ENCODE measurements at regions not wholly inside any gene's neighbourhood (a gene's known extent, or its start where the extent isn't known, plus 50 kb on each side); places are given as distances from the start of the nearest gene placed in this dataset.
"Not testable (repeated sequence)": the region's sequence is repeated elsewhere in the genome, so short reads cannot be mapped to it uniquely, and the experiment has no call there.

DNA sequence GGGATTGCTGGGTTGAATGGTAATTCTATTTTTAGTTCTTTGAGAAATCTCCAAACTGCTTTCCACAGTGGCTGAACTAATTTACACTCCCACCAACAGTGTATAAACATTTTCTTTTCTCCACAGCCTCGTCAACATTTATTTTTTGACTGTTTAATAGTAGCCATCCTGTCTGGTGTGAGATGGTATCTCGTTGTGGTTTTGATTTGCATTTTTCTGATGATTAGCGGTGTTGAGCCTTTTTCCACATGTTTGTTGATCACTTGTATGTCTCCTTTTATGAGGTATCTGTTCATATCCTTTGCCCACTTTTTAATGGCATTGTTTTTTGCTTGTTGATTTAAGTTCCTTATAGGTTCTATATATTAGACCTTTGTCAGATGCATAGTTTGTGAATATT, 85.1 kb upstream of the SMAD3 start:
- H3K27ac Mint-ChIP-seq; H3K4me1 Mint-ChIP-seq (ENCODE audit: low read depth); H3K9me3 Mint-ChIP-seq (ENCODE audit: insufficient read depth); DNase-seq; POLR2A ChIA-PET; H3K36me3 Mint-ChIP-seq (ENCODE audit: low read depth); ATAC-seq; H3K4me3 Mint-ChIP-seq: not testable (repeated sequence)
- H3K27me3 Mint-ChIP-seq (ENCODE audit: low read depth), result peaks cover 30% of the 10 kb centered on the region
- CTCF ChIA-PET, result interaction anchor here (1.4 kb wide), 1 partner anchor 324 kb away, joined by 4 read pairs; no protein-coding TSS in a partner anchor

DNA sequence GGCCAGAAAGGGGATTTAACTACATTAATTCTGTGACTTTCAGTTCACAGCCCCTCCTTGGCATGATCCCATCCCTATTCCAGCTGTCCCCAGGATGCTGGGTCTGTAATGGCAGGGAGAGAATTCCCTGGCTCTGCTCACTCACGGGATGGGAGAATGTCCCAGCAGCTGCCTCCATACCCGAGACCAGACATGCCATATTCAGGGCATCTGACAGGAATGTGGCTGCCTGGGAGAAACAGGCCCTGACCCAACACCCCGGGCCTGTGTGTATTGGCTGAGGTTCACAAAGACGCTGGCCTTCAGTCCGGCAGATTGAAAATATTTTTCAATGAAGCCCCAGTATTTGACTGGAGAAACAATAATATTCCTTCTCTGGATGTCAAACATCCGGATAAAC, 83.6 kb upstream of the SMAD3 start:
- Mint-ChIP-seq H3K27ac (no peak overlapping the region), H3K9me3 (ENCODE audit: insufficient read depth) (no peaks in the 10 kb centered on the region), H3K4me3 (no peak overlapping the region), H3K27me3 (ENCODE audit: low read depth) (peaks cover 30% of the 10 kb centered on the region), H3K36me3 (ENCODE audit: low read depth) (no peaks in the 10 kb centered on the region), H3K4me1 (ENCODE audit: low read depth) (no peaks in the 10 kb centered on the region)
- no peak for ATAC-seq
- POLR2A ChIA-PET, result no interaction called here
- DNase-seq, result no peak
- CTCF ChIA-PET, result no interaction called here

DNA sequence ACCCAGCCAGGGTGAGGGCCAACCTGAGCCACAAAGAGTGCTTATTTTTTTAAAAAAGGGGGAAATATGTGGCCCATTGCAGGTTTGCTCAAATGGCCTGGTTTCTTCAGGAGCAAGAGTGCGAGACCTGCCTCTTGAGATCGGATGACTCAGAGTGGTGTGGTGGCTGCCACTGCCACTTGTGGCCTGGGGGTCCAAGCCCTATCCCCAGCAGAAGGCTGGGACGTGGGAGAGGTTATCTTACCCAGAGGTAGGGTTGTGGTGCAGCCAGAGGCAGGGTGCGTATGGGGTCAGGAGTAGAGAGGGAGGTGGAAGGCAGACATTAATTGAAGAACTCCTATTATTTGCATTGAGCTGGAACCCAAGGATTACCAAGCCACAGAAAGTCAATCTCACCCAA, 83.2 kb upstream of the SMAD3 start:
- no peak for ATAC-seq
- no peak overlapping the region for H3K4me3 Mint-ChIP-seq

DNA sequence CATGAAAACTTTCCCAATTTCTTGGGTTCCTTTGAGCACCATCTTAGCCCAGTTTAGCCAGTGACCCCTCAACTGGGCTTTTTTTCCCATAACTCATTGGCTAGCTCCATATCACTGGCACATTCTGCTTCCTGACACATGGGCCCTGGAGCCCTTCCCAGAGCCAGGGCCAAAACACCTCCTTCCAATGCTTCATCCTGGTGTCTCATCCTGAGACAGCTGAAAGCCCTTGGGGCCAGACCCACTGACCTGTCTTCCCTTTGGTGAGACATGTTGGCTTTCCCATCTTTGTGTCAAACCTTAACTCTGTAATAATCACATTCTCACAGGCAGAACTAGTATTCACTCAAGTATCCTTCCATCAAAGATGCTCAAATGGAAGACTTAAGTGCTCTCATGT, 82.6 kb upstream of the SMAD3 start:
- DNase-seq (no peak), ATAC-seq (no peak)
- ChIA-PET CTCF (no interaction called here), POLR2A (no interaction called here)
- H3K36me3 Mint-ChIP-seq (ENCODE audit: low read depth), result no peaks in the 10 kb centered on the region
- H3K4me3 Mint-ChIP-seq, result no peak overlapping the region
- H3K9me3 Mint-ChIP-seq (ENCODE audit: insufficient read depth), result no peaks in the 10 kb centered on the region
- H3K4me1 Mint-ChIP-seq (ENCODE audit: low read depth), result no peaks in the 10 kb centered on the region
- no peak overlapping the region for H3K27ac Mint-ChIP-seq
- H3K27me3 Mint-ChIP-seq (ENCODE audit: low read depth), result peaks cover 25% of the 10 kb centered on the region

More for the DNA sequence above, 83.2 kb upstream of the SMAD3 start:
- no peak overlapping the region for H3K27ac Mint-ChIP-seq
- H3K36me3 Mint-ChIP-seq (ENCODE audit: low read depth), result no peaks in the 10 kb centered on the region
- H3K27me3 Mint-ChIP-seq (ENCODE audit: low read depth), result peaks cover 30% of the 10 kb centered on the region
- DNase-seq, result no peak
- POLR2A ChIA-PET, result no interaction called here
- H3K4me1 Mint-ChIP-seq (ENCODE audit: low read depth), result no peaks in the 10 kb centered on the region
- CTCF ChIA-PET, result no interaction called here
- H3K9me3 Mint-ChIP-seq (ENCODE audit: insufficient read depth), result no peaks in the 10 kb centered on the region

DNA sequence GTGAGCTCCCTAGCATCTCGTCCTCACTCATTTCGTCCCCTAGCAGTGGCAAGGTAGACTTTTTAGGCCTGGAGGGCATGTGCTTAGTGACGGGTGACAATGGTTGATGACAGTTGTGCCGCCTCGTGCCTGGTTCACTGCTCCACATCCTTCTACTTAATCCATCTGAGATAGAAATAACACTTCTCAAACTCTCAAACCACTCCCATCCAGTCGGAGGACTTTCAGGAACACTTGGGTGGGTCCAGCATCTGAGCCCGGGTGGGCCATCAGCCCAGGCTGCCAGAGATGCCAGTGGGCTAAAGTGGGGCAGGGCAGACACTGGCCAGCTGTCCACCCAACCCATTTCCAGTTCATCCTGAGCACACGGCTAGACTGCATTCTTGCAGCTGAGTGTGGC, 79.7 kb upstream of the SMAD3 start:
- Mint-ChIP-seq H3K9me3 (ENCODE audit: insufficient read depth) (no peaks in the 10 kb centered on the region), H3K27me3 (ENCODE audit: low read depth) (peaks cover 29% of the 10 kb centered on the region), H3K4me3 (no peak overlapping the region), H3K4me1 (ENCODE audit: low read depth) (no peaks in the 10 kb centered on the region), H3K27ac (no peak overlapping the region), H3K36me3 (ENCODE audit: low read depth) (no peaks in the 10 kb centered on the region)
- CTCF ChIA-PET, result interaction anchor here (0.7 kb wide), 1 partner anchor 415 kb away, joined by 3 read pairs; no protein-coding TSS in a partner anchor
- DNase-seq, result no peak
- POLR2A ChIA-PET, result no interaction called here
- no peak for ATAC-seq

DNA sequence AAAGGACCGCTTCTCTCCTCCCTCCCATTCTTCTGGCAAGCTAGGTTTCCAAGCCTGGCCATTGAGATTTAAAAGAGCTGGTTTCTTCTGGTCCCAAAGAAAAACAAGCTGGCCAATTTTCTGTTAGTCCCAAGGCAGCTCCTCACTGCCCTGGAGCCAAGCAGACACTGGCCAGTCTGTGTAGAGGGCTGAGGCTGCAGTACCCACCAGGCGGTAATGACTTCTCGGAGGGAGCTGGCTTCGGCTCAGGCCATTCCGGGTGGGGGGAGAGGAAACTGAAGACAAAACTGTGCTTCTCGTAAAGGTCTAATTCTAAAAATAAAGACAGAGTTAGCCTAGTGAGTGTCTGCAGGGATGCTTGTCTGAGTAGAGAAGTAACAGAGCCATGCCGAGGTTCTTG, 78.5 kb upstream of the SMAD3 start:
- CTCF ChIA-PET, result no interaction called here
- POLR2A ChIA-PET, result no interaction called here
- DNase-seq, result no peak
- Mint-ChIP-seq H3K36me3 (ENCODE audit: low read depth) (no peaks in the 10 kb centered on the region), H3K27ac (no peak overlapping the region), H3K4me1 (ENCODE audit: low read depth) (no peaks in the 10 kb centered on the region), H3K9me3 (ENCODE audit: insufficient read depth) (no peaks in the 10 kb centered on the region), H3K4me3 (no peak overlapping the region), H3K27me3 (ENCODE audit: low read depth) (peaks cover 27% of the 10 kb centered on the region)
- no peak for ATAC-seq

DNA sequence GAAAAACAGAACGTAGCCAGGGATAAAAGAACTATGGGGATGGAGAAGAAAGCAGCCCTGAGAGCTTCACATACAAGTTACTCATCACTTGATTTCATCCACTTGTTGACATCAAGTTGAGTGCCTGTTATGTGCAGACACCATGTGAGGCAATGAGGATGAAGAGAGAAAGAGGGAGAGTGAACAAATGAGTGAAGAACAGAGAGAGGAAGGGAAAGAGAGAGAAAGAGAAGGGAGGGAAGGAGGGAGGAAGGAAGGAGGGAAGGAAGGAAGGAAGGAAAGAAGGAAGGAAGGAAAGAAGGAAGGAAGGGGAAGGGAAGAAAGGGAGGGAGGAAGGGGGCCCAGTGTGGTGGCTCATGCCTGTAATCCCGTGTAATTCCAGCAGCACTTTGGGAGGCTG, 72.3 kb upstream of the SMAD3 start:
- CTCF ChIA-PET, result no interaction called here
- Mint-ChIP-seq H3K36me3 (ENCODE audit: low read depth) (no peaks in the 10 kb centered on the region), H3K27ac (no peak overlapping the region), H3K27me3 (ENCODE audit: low read depth) (peaks cover 14% of the 10 kb centered on the region), H3K4me1 (ENCODE audit: low read depth) (no peaks in the 10 kb centered on the region), H3K4me3 (no peak overlapping the region), H3K9me3 (ENCODE audit: insufficient read depth) (no peaks in the 10 kb centered on the region)
- ATAC-seq (no peak), DNase-seq (no peak)
- POLR2A ChIA-PET, result interaction anchor here (0.6 kb wide), 1 partner anchor 133 kb away, joined by 3 read pairs; no protein-coding TSS in a partner anchor

DNA sequence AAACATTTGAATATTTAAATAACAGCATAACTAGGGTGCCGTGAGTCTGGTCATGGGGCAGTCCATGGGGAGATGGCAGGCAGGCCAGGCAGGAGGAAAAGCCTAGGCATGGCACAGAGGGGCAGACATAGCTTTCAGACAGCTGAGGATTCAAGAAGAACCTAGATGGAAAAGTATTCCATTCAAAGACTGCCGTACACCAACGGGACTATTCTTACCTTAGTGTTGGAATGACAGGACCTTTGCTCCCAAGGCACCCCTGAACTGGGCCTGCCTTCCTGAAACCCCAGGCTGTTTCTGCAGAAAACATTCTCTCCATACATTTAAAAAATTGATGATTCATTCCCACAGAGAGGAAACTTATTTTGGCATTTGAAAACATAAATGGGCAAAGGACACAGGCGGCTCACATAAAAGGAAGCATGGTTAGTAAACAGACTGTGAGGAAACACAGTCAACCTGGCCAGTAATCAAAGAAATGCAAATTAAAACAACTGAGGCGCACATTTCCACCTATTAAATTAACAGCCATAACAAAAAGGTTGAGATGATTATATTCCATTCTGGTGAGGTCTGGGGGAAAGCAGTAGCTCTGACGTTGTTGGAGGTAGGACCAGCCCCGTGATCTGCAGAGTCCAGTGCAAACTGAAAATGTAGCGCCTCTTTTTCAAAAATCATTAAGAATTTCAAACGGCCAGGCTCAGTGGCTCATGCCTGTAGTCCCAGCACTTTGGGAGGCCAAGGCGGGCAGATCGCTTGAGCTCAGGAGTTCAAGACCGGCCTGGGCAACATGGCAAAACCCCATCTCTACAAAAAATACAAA, 71.3 kb upstream of the SMAD3 start:
- ChIA-PET POLR2A (no interaction called here), CTCF (no interaction called here)
- ATAC-seq (no peak), DNase-seq (no peak)
- H3K36me3 Mint-ChIP-seq (ENCODE audit: low read depth), result peaks cover 2% of the 10 kb centered on the region
- no peak overlapping the region for H3K27ac Mint-ChIP-seq
- no peaks in the 10 kb centered on the region for H3K9me3 Mint-ChIP-seq (ENCODE audit: insufficient read depth)
- peaks cover 16% of the 10 kb centered on the region for H3K27me3 Mint-ChIP-seq (ENCODE audit: low read depth)
- H3K4me1 Mint-ChIP-seq (ENCODE audit: low read depth), result no peaks in the 10 kb centered on the region
- H3K4me3 Mint-ChIP-seq, result no peak overlapping the region

DNA sequence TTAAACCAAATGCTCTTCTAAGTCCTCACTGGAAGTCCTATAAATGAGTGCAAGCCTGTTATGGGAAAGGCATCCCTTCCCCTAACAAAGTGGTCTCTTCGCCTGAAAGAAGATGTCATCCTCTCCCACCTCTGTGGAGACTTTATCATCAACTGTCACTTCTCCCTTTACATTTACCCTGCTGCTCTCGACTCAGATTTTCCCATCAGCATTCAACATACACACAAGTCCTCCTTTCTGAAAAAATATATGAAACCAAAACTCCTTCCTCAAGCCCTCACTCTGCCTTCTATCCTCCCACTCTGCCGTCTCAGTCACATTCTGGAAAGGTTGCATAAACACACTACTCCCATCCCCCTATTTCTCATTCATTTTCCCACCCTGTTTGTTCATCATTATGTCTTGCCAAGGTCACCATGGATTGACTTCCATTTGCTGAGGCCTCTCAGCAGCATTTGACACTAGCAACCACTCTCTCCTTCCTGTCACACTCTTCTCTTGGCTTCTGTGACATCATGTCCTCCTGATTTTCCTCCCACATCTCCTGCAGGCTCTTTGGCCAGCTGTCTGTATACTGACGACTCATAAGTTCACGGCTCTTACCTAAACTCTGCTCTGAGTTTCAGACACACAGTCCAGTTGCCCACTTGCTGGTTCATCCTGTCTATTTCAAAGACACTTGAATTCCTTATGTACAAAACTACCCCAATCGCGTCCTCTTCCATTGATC, 70.3 kb upstream of the SMAD3 start:
- ChIA-PET POLR2A (no interaction called here), CTCF (no interaction called here)
- Mint-ChIP-seq H3K9me3 (ENCODE audit: insufficient read depth) (no peaks in the 10 kb centered on the region), H3K4me3 (no peak overlapping the region), H3K36me3 (ENCODE audit: low read depth) (peaks cover 2% of the 10 kb centered on the region), H3K27ac (no peak overlapping the region), H3K27me3 (ENCODE audit: low read depth) (peaks cover 12% of the 10 kb centered on the region), H3K4me1 (ENCODE audit: low read depth) (no peaks in the 10 kb centered on the region)
- DNase-seq (no peak), ATAC-seq (no peak)

DNA sequence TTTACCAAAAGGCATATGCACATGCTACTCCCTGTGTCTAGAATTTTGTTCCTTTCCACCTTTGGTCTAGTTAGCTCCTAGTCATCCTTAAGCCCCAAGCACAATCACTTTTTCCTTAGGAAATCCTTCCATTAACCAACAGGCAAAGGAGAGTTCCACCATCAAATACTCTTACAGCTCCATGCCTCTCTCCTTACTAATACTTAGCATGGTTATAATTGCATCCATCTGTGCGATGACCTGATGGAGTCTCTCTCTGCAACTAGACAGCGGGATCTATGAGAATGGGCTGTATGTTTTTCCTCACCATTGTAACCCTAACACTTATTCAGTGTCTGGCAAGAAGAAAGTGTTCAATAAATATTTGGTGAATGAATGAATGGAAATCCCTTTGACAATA, 69.3 kb upstream of the SMAD3 start:
- POLR2A ChIA-PET, result no interaction called here
- DNase-seq (no peak), ATAC-seq (no peak)
- Mint-ChIP-seq H3K27ac (no peak overlapping the region), H3K4me1 (ENCODE audit: low read depth) (no peaks in the 10 kb centered on the region), H3K36me3 (ENCODE audit: low read depth) (peaks cover 2% of the 10 kb centered on the region), H3K27me3 (ENCODE audit: low read depth) (peaks cover 18% of the 10 kb centered on the region), H3K9me3 (ENCODE audit: insufficient read depth) (no peaks in the 10 kb centered on the region), H3K4me3 (no peak overlapping the region)
- CTCF ChIA-PET, result no interaction called here

DNA sequence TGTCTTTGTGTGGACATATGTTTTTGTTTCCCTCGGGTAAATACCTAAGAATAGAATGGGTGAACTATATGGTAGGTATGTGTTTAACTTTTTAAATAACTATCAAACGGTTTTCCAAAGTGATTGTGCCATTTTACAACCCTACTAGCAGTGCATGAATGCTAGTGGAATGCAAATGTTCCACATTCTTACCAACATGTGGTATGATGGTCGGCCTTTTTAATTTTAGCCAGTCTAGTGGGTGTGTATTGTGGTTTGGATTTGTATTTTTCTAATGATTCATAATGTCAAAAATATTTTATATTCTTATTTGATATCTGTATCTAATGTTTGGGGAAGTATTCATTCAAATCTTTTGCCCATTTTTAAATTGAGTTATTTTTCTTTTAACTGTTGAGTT, 68.2 kb upstream of the SMAD3 start:
- H3K27me3 Mint-ChIP-seq (ENCODE audit: low read depth), result peaks cover 16% of the 10 kb centered on the region
- no peak for ATAC-seq
- ChIA-PET POLR2A (no interaction called here), CTCF (no interaction called here)
- DNase-seq, result no peak
- no peaks in the 10 kb centered on the region for H3K4me1 Mint-ChIP-seq (ENCODE audit: low read depth)
- peaks cover 2% of the 10 kb centered on the region for H3K36me3 Mint-ChIP-seq (ENCODE audit: low read depth)
- no peaks in the 10 kb centered on the region for H3K9me3 Mint-ChIP-seq (ENCODE audit: insufficient read depth)
- H3K4me3 Mint-ChIP-seq, result no peak overlapping the region
- no peak overlapping the region for H3K27ac Mint-ChIP-seq

DNA sequence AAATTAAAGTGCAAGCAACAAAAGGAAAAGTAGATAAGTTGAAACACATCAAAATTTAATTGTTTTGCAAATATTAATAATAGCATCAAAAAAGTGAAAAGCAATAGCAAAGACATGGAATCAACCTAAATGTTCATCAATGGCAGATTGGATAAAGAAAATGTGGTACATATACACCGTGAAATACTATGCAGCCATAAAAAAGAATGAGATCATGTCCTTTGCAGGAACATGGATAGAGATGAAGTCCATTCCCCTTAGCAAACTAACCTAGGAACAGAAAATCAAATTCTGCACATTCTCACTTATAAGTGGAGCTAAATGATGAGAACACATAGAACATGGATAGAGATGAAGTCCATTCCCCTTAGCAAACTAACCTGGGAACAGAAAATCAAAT, 67.2 kb upstream of the SMAD3 start:
- peaks cover 10% of the 10 kb centered on the region for H3K27me3 Mint-ChIP-seq (ENCODE audit: low read depth)
- POLR2A ChIA-PET; H3K36me3 Mint-ChIP-seq (ENCODE audit: low read depth); H3K4me3 Mint-ChIP-seq; H3K4me1 Mint-ChIP-seq (ENCODE audit: low read depth); H3K9me3 Mint-ChIP-seq (ENCODE audit: insufficient read depth); DNase-seq; CTCF ChIA-PET; H3K27ac Mint-ChIP-seq; ATAC-seq: not testable (repeated sequence)
